Activated CD8-positive, alpha-beta T cell treated with anti-CD3 and anti-CD28 coated beads for 36 hours (primary cell): ENCODE measurements at regions not wholly inside any gene's neighbourhood (a gene's known extent, or its start where the extent isn't known, plus 50 kb on each side); places are given as distances from the start of the nearest gene placed in this dataset.

Experiments used
- ATAC-seq: fragments of 200-7000 bp; cut with Tn5 transposase; one replicate; pipeline ENCODE4 v1.10.0; 2021; ENCODE audit warnings: mild to moderate bottlenecking, moderate library complexity
- CTCF ChIA-PET: fragments of 350-600 bp; sonication (Branson Sonifier 250); formaldehyde crosslinking; loops from one replicate; lab custom pipeline; 2021; ENCODE audit warnings: antibody characterized with exemption; lab: Charles Lee
- POLR2A ChIA-PET: fragments of 350-600 bp; sonication (Branson Sonifier 250); formaldehyde crosslinking; loops from one replicate; lab custom pipeline; 2021; ENCODE audit warnings: antibody characterized with exemption; lab: Charles Lee
- DNase-seq: peaks from one replicate; pipeline ENCODE4 v3.0.0-alpha.2; 2020
- H3K27ac Mint-ChIP-seq: one replicate; pipeline ENCODE4 v1.8.0; 2021; ENCODE audit warnings: mild to moderate bottlenecking, mixed read lengths
- H3K27me3 Mint-ChIP-seq: one replicate; pipeline ENCODE4 v1.8.0; 2021; ENCODE audit warnings: mixed read lengths
- H3K36me3 Mint-ChIP-seq: one replicate; pipeline ENCODE4 v1.8.0; 2021; ENCODE audit warnings: low read depth, mixed read lengths
- H3K4me1 Mint-ChIP-seq: one replicate; pipeline ENCODE4 v1.8.0; 2021; ENCODE audit warnings: low read depth, mixed read lengths
- H3K4me3 Mint-ChIP-seq: one replicate; pipeline ENCODE4 v1.8.0; 2021; ENCODE audit warnings: mild to moderate bottlenecking, moderate library complexity, mixed read lengths
- H3K9me3 Mint-ChIP-seq: one replicate; pipeline ENCODE4 v1.8.0; 2021; ENCODE audit warnings: mixed read lengths
- CTCF ChIP-seq: fragments of 200-600 bp; IDR thresholded peaks from one replicate; pipeline ENCODE4 v1.8.0; 2022; ENCODE audit warnings: antibody characterized with exemption, mild to moderate bottlenecking
- intact Hi-C: fragments of 100-400 bp; cut with micrococcal nuclease; formaldehyde crosslinking; loops from one replicate; pipeline ENCODE4 v1.10.0; 2022

GRCh38 chr3:167887096-167887495 is 151.6 kb downstream of the SERPINI1 start:
- Mint-ChIP-seq H3K9me3 (no peaks in the 10 kb centered on the region), H3K27ac (no peak overlapping the region), H3K27me3 (peaks cover 9% of the 10 kb centered on the region), H3K36me3 (no peaks in the 10 kb centered on the region), H3K4me3 (no peak overlapping the region), H3K4me1 (no peaks in the 10 kb centered on the region)
- no peak for ATAC-seq
- no peak for TF ChIP-seq CTCF
- intact Hi-C loops, result no loop called here
- DNase-seq, result no peak
- CTCF ChIA-PET, result interaction anchor here (2.3 kb wide), 1 partner anchor 507 kb away, joined by 7 read pairs; the partner anchor contains the start of gene ZBBX
- POLR2A ChIA-PET, result no interaction called here

DNA sequence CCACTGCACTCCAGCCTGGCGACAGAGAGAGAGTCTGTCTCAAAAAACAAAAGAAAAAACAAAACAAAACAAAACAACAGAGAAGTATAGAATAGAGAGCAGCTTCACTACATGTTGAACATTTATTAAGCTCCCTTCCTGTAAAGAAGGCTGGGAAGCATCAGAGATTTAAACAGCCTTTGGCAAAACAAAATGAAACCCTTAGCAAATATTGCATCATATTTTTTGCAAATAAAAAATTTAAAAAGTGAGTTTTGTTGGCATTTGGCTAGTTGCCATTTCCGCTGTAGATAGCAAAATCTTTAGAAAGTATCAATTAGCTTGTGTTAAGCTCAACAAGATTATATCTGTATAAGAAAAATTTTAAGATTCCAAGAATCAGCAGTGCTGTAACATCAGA is 151.2 kb downstream of the SERPINI1 start:
- peaks cover 9% of the 10 kb centered on the region for H3K27me3 Mint-ChIP-seq
- no peak for TF ChIP-seq CTCF
- H3K27ac Mint-ChIP-seq, result no peak overlapping the region
- intact Hi-C loops, result no loop called here
- CTCF ChIA-PET, result interaction anchor here (2.3 kb wide), 1 partner anchor 506 kb away, joined by 7 read pairs; the partner anchor contains the start of gene ZBBX
- DNase-seq, result no peak
- ATAC-seq, result no peak
- POLR2A ChIA-PET, result no interaction called here
- no peak overlapping the region for H3K4me3 Mint-ChIP-seq
- H3K36me3 Mint-ChIP-seq, result no peaks in the 10 kb centered on the region
- peaks cover 4% of the 10 kb centered on the region for H3K4me1 Mint-ChIP-seq
- H3K9me3 Mint-ChIP-seq, result no peaks in the 10 kb centered on the region

GRCh38 chr3:167885277-167885676 is 149.8 kb downstream of the SERPINI1 start:
- no peaks in the 10 kb centered on the region for H3K36me3 Mint-ChIP-seq
- H3K27ac Mint-ChIP-seq, result no peak overlapping the region
- intact Hi-C loops, result no loop called here
- H3K27me3 Mint-ChIP-seq, result peaks cover 11% of the 10 kb centered on the region
- H3K9me3 Mint-ChIP-seq, result no peaks in the 10 kb centered on the region
- ATAC-seq, result no peak
- H3K4me1 Mint-ChIP-seq, result peaks cover 4% of the 10 kb centered on the region
- no peak overlapping the region for H3K4me3 Mint-ChIP-seq
- TF ChIP-seq CTCF, result no peak
- DNase-seq, result no peak
- ChIA-PET CTCF (interaction anchor here (2.3 kb wide), 1 partner anchor 505 kb away, joined by 7 read pairs; the partner anchor contains the start of gene ZBBX), POLR2A (no interaction called here)

DNA sequence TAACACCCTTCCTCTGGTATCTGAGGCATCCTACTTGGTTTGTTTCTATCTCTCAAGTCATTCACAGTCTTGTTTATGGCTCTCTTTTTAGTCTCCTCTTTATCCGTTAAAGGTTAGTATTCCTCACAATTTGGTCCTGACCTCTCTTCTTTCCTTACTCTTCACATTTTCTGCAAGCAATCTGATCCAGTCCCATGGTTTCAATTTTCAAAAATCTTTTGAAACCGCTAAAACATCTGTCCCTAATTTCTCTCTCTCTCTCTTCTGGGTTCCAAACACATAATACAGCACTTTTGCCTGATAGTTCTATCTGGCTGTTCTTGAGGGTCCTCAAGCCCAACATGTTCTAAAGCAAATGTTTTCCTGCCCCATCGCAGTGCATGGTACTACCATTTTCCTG is 149.0 kb downstream of the SERPINI1 start:
- ATAC-seq (no peak), DNase-seq (no peak)
- Mint-ChIP-seq H3K9me3 (no peaks in the 10 kb centered on the region), H3K4me1 (peaks cover 4% of the 10 kb centered on the region), H3K27me3 (peaks cover 12% of the 10 kb centered on the region), H3K36me3 (no peaks in the 10 kb centered on the region), H3K4me3 (no peak overlapping the region), H3K27ac (no peak overlapping the region)
- ChIA-PET CTCF (interaction anchor here (1.6 kb wide), 1 partner anchor 504 kb away, joined by 4 read pairs; the partner anchor contains the start of gene ZBBX), POLR2A (no interaction called here)
- intact Hi-C loops, result loop anchor here (5.0 kb wide), 1 partner anchor 502 kb away; the partner anchor contains the start of gene ZBBX
- TF ChIP-seq CTCF, result no peak

DNA sequence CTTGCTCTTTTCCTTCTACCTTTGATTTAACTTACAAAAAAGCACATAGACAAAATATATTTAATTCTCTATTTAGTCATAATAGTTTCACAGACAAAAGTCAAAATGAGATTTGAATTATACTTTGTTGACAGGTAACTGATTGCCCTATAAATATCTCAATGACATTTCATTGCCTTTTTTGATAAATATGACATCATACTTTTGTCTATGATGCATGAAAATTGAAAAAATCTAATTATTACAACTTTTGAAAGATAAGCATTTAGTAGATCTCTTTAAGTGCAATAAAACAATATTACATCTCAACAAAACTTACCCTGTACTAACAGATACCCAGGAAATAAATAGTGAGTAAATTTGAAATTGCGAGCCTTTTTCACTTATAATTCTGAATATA is 147.9 kb downstream of the SERPINI1 start:
- Mint-ChIP-seq H3K9me3 (no peaks in the 10 kb centered on the region), H3K4me3 (no peak overlapping the region), H3K36me3 (no peaks in the 10 kb centered on the region), H3K27me3 (peaks cover 13% of the 10 kb centered on the region), H3K4me1 (peaks cover 4% of the 10 kb centered on the region), H3K27ac (no peak overlapping the region)
- ChIA-PET POLR2A (no interaction called here), CTCF (interaction anchor here (1.6 to 1.8 kb wide), 2 partner anchors 33 to 503 kb away, joined by 4 read pairs; partner anchors contain the start of gene ZBBX)
- DNase-seq (no peak), ATAC-seq (no peak)
- intact Hi-C loops, result loop anchor here (5.0 kb wide), 1 partner anchor 501 kb away; the partner anchor contains the start of gene ZBBX
- TF ChIP-seq CTCF, result no peak
